Spleen (tissue), 11 donors: ENCODE measurements at regions not wholly inside any gene's neighbourhood (a gene's known extent, or its start where the extent isn't known, plus 50 kb on each side); places are given as distances from the start of the nearest gene placed in this dataset.

ENCODE experiments used
- DNase-seq: peaks from one replicate; pipeline ENCODE4 v3.0.0-alpha.2; 2020
- H3K27ac ChIP-seq, 8 donors: fragments of 200-600 bp; sonication (generic) in 7 of 8; 1 replicate in 4 of 8; 2 replicates in 4 of 8; pipeline versions ENCODE4 v1.5.0 to v1.8.0; 2016 to 2021; ENCODE audit warnings: inconsistent platforms in 4 of 8, mild to moderate bottlenecking in 4 of 8, moderate library complexity in 1 of 8
- H3K27me3 ChIP-seq, 7 donors: fragments of 200-600 bp; sonication (generic) in 6 of 7; replicated peaks in 1 of 7; 1 replicate in 4 of 7; 2 replicates in 3 of 7; pipeline versions ENCODE4 v1.5.0 to v1.8.0; 2016 to 2021; ENCODE audit warnings: inconsistent platforms in 3 of 7, mild to moderate bottlenecking in 1 of 7
- H3K36me3 ChIP-seq, 6 donors: fragments of 200-600 bp; sonication (generic) in 5 of 6; 1 replicate in 4 of 6; 2 replicates in 2 of 6; pipeline versions ENCODE4 v1.5.0 to v1.8.0; 2016 to 2021; ENCODE audit warnings: inconsistent platforms in 2 of 6
- H3K4me1 ChIP-seq, 6 donors: fragments of 200-600 bp; sonication (generic) in 5 of 6; 1 replicate in 3 of 6; 2 replicates in 3 of 6; pipeline versions ENCODE4 v1.5.0 to v1.8.0; 2016 to 2021; ENCODE audit warnings: inconsistent platforms in 3 of 6
- H3K4me3 ChIP-seq, 8 donors: fragments of 200-600 bp; sonication (generic) in 7 of 8; 1 replicate in 4 of 8; 2 replicates in 4 of 8; pipeline versions ENCODE4 v1.5.0 to v1.8.0; 2016 to 2021; ENCODE audit warnings: inconsistent platforms in 4 of 8, mild to moderate bottlenecking in 4 of 8, moderate library complexity in 2 of 8
- H3K9me3 ChIP-seq, 8 donors: fragments of 200-600 bp; sonication (generic) in 7 of 8; 1 replicate in 4 of 8; 2 replicates in 4 of 8; pipeline versions ENCODE4 v1.5.0 to v1.8.0; 2016 to 2021; ENCODE audit warnings: inconsistent platforms in 4 of 8
- CTCF ChIP-seq, 11 experiments: fragments of 200-600 bp in 7 of 11; fragments of 450-650 bp in 4 of 11; sonication (generic) in 4 of 11; IDR thresholded peaks in 8 of 11; conservative IDR thresholded peaks in 3 of 11; 1 replicate in 7 of 11; 2 replicates in 4 of 11; pipeline versions ENCODE4 v1.4.0 to v1.8.0; 2016 to 2021; ENCODE audit warnings: antibody characterized with exemption in 11 of 11, inconsistent platforms in 4 of 11, mild to moderate bottlenecking in 1 of 11
- POLR2A ChIP-seq, 3 donors: fragments of 450-650 bp; IDR thresholded peaks; one replicate each; pipeline ENCODE4 v1.5.1; 2017; ENCODE audit warnings: antibody characterized with exemption in 3 of 3, mild to moderate bottlenecking in 1 of 3
- POLR2AphosphoS5 ChIP-seq, 3 donors: sonication (generic); formaldehyde crosslinking; IDR thresholded peaks; one replicate each; pipeline ENCODE4 v1.5.1; 2017; ENCODE audit warnings: antibody characterized with exemption in 3 of 3
- WGBS, 5 donors: extraction: QIAGEN DNeasy Blood & Tissue Kit in 3 of 5; methylation state at CpG; one replicate each; pipeline versions ENCODE4 v1.1.5 to v1.1.7; 2013 to 2018; 5-methylcytosine and 5-hydroxymethylcytosine counted together
- intact Hi-C: fragments of 100-400 bp; cut with DNase I; formaldehyde crosslinking; loops from one replicate; pipeline ENCODE4 v1.15.0; 2023; ENCODE audit warnings: low total_unique reads
- donor health status: healthy with polysubstance abuse.
- donor health status: DM: no; HTN: no; CAD: no; lungs with moderate emphysema.
- donor health status: DM: no; HTN: no; CAD: no.
- donor health status: Bipolar disorder and iron deficiency.
- donor health status: healthy.
- donor health status: DM: no; HTN: no; CAD: no.
- donor health status: DM: yes; HTN: yes; CAD: no.

- Histone ChIP-seq H3K27me3 (no peaks in the 10 kb centered on the region), H3K27ac (no peak overlapping the region), H3K4me1 (no peaks in the 10 kb centered on the region), H3K4me3 (no peak overlapping the region), H3K36me3 (no peaks in the 10 kb centered on the region), H3K9me3 (no peaks in the 10 kb centered on the region)
- intact Hi-C loops: no loop called here
- TF ChIP-seq POLR2A (IDR thresholded peaks at IDR 0.05): no peak
- TF ChIP-seq CTCF (IDR thresholded peaks at IDR 0.05 in 8 of 11, conservative IDR thresholded peaks at IDR 0.05 in 3 of 11): no peak
- TF ChIP-seq POLR2AphosphoS5 (IDR thresholded peaks at IDR 0.05): no peak
- 85 to 94% (median 89%) methylated on average over 6 of the region's 6 CpGs for whole genome bisulfite sequencing, 5 donors
- DNase-seq: no peak
These were observed 139.4 kb upstream of the TSC22D2 start for GRCh38 chr3:150268426-150269391.

- no peaks in the 10 kb centered on the region for H3K4me1 ChIP-seq
- H3K9me3 ChIP-seq: no peaks in the 10 kb centered on the region
- DNase-seq: no peak
- intact Hi-C loops: no loop called here
- H3K36me3 ChIP-seq: no peaks in the 10 kb centered on the region
- no peaks in the 10 kb centered on the region for H3K27me3 ChIP-seq
- no peak overlapping the region for H3K4me3 ChIP-seq
- WGBS, 5 donors: 81 to 91% (median 82%) methylated on average over 2 of the region's 2 CpGs
- H3K27ac ChIP-seq: no peak overlapping the region
- TF ChIP-seq POLR2AphosphoS5 (IDR thresholded peaks at IDR 0.05) (no peak), CTCF (IDR thresholded peaks at IDR 0.05 in 8 of 11, conservative IDR thresholded peaks at IDR 0.05 in 3 of 11) (no peak), POLR2A (IDR thresholded peaks at IDR 0.05) (no peak)
These were observed 140.8 kb upstream of the TSC22D2 start for GRCh38 chr3:150267288-150267687.

GRCh38 chr3:150265305-150265704 lies 142.8 kb upstream of the TSC22D2 start:
- H3K9me3 ChIP-seq: no peaks in the 10 kb centered on the region
- no peak overlapping the region for H3K4me3 ChIP-seq
- H3K36me3 ChIP-seq: no peaks in the 10 kb centered on the region
- DNase-seq: no peak
- no peaks in the 10 kb centered on the region for H3K4me1 ChIP-seq
- 44 to 72% (median 68%) methylated on average over 2 of the region's 2 CpGs for WGBS, 5 donors
- TF ChIP-seq POLR2AphosphoS5 (IDR thresholded peaks at IDR 0.05) (no peak), POLR2A (IDR thresholded peaks at IDR 0.05) (no peak), CTCF (IDR thresholded peaks at IDR 0.05 in 8 of 11, conservative IDR thresholded peaks at IDR 0.05 in 3 of 11) (no peak)
- H3K27ac ChIP-seq: no peak overlapping the region
- no peaks in the 10 kb centered on the region for H3K27me3 ChIP-seq
- intact Hi-C loops: no loop called here

GRCh38 chr3:150264561-150265279 lies 143.4 kb upstream of the TSC22D2 start:
- DNase-seq: no peak
- H3K4me1 ChIP-seq: no peaks in the 10 kb centered on the region
- H3K4me3 ChIP-seq: no peak overlapping the region
- WGBS, 5 donors: 75 to 83% (median 78%) methylated on average over 6 of the region's 6 CpGs
- H3K27ac ChIP-seq: no peak overlapping the region
- H3K27me3 ChIP-seq: no peaks in the 10 kb centered on the region
- intact Hi-C loops: no loop called here
- H3K36me3 ChIP-seq: no peaks in the 10 kb centered on the region
- H3K9me3 ChIP-seq: no peaks in the 10 kb centered on the region
- no peak for TF ChIP-seq POLR2AphosphoS5 (IDR thresholded peaks at IDR 0.05)
- no peak for TF ChIP-seq POLR2A (IDR thresholded peaks at IDR 0.05)
- no peak for TF ChIP-seq CTCF (IDR thresholded peaks at IDR 0.05 in 8 of 11, conservative IDR thresholded peaks at IDR 0.05 in 3 of 11)
